ENCODE measurements at regions not wholly inside any gene's neighbourhood (a gene's known extent, or its start where the extent isn't known, plus 50 kb on each side); places are given as distances from the start of the nearest gene placed in this dataset.

DNA sequence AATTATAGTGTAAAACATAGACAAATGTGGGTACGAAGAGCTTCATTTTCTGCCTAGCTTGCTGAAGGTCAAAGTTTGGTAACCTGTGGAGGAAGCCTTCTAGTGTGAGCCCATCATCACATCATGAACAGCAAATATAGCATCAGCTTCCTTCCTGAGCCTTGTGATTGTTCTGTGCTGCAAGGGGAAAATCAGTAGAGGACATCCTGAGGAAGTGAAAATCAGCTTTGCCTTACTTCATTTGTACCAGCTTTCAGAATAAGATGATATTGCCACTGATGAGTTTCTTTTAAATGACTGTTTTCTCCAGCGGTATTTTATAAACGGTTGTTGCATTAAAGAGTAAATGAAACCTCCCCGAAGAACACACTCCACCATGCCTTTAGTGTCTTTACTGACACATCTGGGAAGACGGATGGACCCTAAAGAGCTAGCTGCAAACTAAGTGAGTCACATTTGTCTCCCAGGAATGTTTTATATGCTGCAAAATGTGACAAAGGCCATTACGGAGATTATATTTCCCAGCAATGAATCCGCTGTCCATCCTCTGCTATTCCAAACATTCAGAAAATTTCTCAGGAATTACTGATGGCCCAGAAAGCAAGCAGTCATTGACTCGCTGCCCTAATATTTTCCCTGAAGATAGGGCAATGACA, 1272.8 kb downstream of the SUCLG1 start:
- TF ChIP-seq, protein P1, sequence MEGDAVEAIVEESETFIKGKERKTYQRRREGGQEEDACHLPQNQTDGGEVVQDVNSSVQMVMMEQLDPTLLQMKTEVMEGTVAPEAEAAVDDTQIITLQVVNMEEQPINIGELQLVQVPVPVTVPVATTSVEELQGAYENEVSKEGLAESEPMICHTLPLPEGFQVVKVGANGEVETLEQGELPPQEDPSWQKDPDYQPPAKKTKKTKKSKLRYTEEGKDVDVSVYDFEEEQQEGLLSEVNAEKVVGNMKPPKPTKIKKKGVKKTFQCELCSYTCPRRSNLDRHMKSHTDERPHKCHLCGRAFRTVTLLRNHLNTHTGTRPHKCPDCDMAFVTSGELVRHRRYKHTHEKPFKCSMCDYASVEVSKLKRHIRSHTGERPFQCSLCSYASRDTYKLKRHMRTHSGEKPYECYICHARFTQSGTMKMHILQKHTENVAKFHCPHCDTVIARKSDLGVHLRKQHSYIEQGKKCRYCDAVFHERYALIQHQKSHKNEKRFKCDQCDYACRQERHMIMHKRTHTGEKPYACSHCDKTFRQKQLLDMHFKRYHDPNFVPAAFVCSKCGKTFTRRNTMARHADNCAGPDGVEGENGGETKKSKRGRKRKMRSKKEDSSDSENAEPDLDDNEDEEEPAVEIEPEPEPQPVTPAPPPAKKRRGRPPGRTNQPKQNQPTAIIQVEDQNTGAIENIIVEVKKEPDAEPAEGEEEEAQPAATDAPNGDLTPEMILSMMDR (IDR thresholded peaks at IDR 0.05), result no peak
- TF ChIP-seq POLR2A (IDR thresholded peaks at IDR 0.05) (no peak), EP300 (IDR thresholded peaks at IDR 0.05) (no peak)
